Gastrocnemius medialis (tissue), 4 donors: ENCODE measurements at regions not wholly inside any gene's neighbourhood (a gene's known extent, or its start where the extent isn't known, plus 50 kb on each side); places are given as distances from the start of the nearest gene placed in this dataset.

Experiments used
- ATAC-seq, 2 donors: fragments of 150-250 bp; one replicate each; pipeline ENCODE4 v1.9.1; 2016
- DNase-seq, 2 donors: peaks; one replicate each; pipeline ENCODE4 v3.0.0-alpha.2; 2019
- H3K27ac ChIP-seq, 4 donors: fragments of 200-600 bp; sonication (generic); 1 replicate in 1 of 4; 2 replicates in 3 of 4; pipeline ENCODE4 v1.5.1; 2016 to 2018; ENCODE audit warnings: mild to moderate bottlenecking in 2 of 4, moderate library complexity in 1 of 4
- H3K27me3 ChIP-seq, 3 donors: fragments of 200-600 bp; sonication (generic) in 2 of 3; 1 replicate in 1 of 3; 2 replicates in 2 of 3; pipeline versions ENCODE4 v1.5.1 to v1.6.0; 2016 to 2019; ENCODE audit warnings: mild to moderate bottlenecking in 1 of 3, moderate library complexity in 1 of 3
- H3K36me3 ChIP-seq, 2 donors: fragments of 200-600 bp; sonication (generic) in 1 of 2; one replicate each; pipeline ENCODE4 v1.5.1; 2017 to 2018
- H3K4me1 ChIP-seq, 2 donors: fragments of 200-600 bp; sonication (generic) in 1 of 2; one replicate each; pipeline ENCODE4 v1.5.1; 2016 to 2017; ENCODE audit warnings: mild to moderate bottlenecking in 2 of 2
- H3K4me3 ChIP-seq, 4 donors: fragments of 200-600 bp; sonication (generic) in 3 of 4; 1 replicate in 1 of 4; 2 replicates in 3 of 4; pipeline ENCODE4 v1.5.1; 2016 to 2019; ENCODE audit warnings: mild to moderate bottlenecking in 2 of 4
- H3K9me3 ChIP-seq, 3 donors: fragments of 200-600 bp; sonication (generic) in 2 of 3; 1 replicate in 1 of 3; 2 replicates in 2 of 3; pipeline ENCODE4 v1.5.1; 2016 to 2019
- CTCF ChIP-seq, 5 experiments: fragments of 450-650 bp in 3 of 5; fragments of 200-600 bp in 2 of 5; sonication (generic) in 2 of 5; IDR thresholded peaks in 4 of 5; conservative IDR thresholded peaks in 1 of 5; 1 replicate in 4 of 5; 2 replicates in 1 of 5; pipeline ENCODE4 v1.5.1; 2016 to 2019; ENCODE audit warnings: antibody characterized with exemption in 5 of 5, mild to moderate bottlenecking in 3 of 5, moderate library complexity in 3 of 5
- POLR2A ChIP-seq, 2 donors: fragments of 450-650 bp; IDR thresholded peaks; one replicate each; pipeline ENCODE4 v1.6.1; 2017; ENCODE audit warnings: antibody characterized with exemption in 2 of 2, mild to moderate bottlenecking in 2 of 2, moderate library complexity in 2 of 2
- in situ Hi-C, 4 donors: fragments of 200-750 bp; cut with MboI; loops; one replicate each; pipeline versions ENCODE4 v1.15.0 to v1.8.0; 2017; ENCODE audit warnings: low sequenced_read_pairs in 4 of 4
- intact Hi-C: fragments of 100-400 bp; cut with DNase I; formaldehyde crosslinking; loops from one replicate; pipeline ENCODE4 v1.15.1; 2023; ENCODE audit warnings: low total_unique reads

DNA sequence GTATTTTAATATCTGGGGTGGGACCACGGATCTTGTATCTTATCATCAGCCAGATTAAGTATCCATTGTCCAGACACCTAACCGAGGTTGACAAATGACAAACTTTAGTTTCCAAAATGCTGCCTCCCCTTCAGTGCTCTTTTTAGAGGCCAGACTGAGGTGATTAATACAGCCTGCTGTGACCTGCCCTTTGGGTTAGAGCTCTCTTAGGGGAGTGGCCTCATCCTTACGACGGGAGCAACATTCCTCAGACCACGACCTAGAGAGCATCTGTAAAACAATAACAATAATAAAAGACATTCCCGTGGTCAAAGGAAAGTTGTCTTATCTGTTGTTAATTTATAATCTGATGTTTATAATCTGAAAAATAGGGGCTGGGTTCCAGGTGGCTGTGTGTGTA, 405.3 kb downstream of the LPIN1 start:
- DNase-seq (no peak), ATAC-seq (no peak)
- no peak for TF ChIP-seq CTCF (IDR thresholded peaks at IDR 0.05 in 4 of 5, conservative IDR thresholded peaks at IDR 0.05 in 1 of 5)
- TF ChIP-seq POLR2A (IDR thresholded peaks at IDR 0.05): no peak
- in situ Hi-C loops (no loop called here), intact Hi-C loops (no loop called here)
- Histone ChIP-seq H3K4me1 (no peaks in the 10 kb centered on the region), H3K27me3 (no peaks in the 10 kb centered on the region), H3K36me3 (no peaks in the 10 kb centered on the region), H3K9me3 (no peaks in the 10 kb centered on the region), H3K27ac (no peak overlapping the region), H3K4me3 (no peak overlapping the region)

GRCh38 chr2:12152888-12153287, 406.5 kb downstream of the LPIN1 start:
- DNase-seq: no peak
- H3K9me3 ChIP-seq: no peaks in the 10 kb centered on the region
- H3K27me3 ChIP-seq: no peaks in the 10 kb centered on the region
- H3K4me1 ChIP-seq: no peaks in the 10 kb centered on the region
- H3K36me3 ChIP-seq: no peaks in the 10 kb centered on the region
- no peak overlapping the region for H3K4me3 ChIP-seq
- no peak overlapping the region for H3K27ac ChIP-seq
- TF ChIP-seq POLR2A (IDR thresholded peaks at IDR 0.05): no peak
- in situ Hi-C loops (no loop called here), intact Hi-C loops (no loop called here)
- ATAC-seq: no peak

DNA sequence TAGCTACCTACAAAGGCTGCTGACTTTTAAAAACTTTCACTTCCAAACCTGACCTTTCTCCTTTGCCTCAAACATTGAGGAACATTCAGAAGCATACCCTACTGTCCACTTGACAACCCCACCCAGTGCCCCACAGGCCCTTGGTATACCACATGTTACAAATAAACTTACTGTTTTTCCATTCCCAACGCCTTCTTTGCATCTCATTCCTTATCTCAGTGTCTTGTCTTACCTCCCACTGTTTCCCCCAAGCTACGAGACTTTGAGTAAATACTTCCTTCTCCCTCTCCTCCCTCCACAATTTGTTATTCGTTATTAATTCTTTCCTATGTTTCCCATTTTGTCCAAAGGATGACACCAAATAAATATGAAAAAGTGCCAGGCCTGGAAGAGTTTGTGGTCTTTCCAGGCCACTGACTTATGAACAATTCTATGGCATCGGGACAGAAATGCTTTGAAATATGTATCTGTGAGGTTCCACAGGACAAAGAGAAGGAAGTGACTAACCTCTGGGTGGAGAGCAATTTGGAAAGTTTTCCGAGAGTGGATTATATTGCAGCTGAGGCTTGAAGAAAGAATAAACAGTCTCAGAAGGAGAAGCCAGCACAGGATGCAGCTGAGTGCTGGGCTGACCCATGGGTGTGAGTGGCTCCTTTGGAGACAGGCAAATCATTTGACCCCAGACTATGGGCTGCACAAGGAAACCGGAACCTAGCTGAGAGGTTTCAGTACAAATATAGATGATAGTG, 409.0 kb downstream of the LPIN1 start:
- TF ChIP-seq CTCF (IDR thresholded peaks at IDR 0.05 in 4 of 5, conservative IDR thresholded peaks at IDR 0.05 in 1 of 5) (no peak), POLR2A (IDR thresholded peaks at IDR 0.05) (no peak)
- Histone ChIP-seq H3K4me1 (no peaks in the 10 kb centered on the region), H3K9me3 (no peaks in the 10 kb centered on the region), H3K36me3 (no peaks in the 10 kb centered on the region), H3K27ac (peak overlapping the region in 1 of 4 donors; percentile 8), H3K27me3 (no peaks in the 10 kb centered on the region), H3K4me3 (no peak overlapping the region)
- DNase-seq (peak; percentile 27 to 34), ATAC-seq (peak; percentile 79 to 82)
- in situ Hi-C loops (no loop called here), intact Hi-C loops (no loop called here)

GRCh38 chr2:12156349-12156748, 409.9 kb downstream of the LPIN1 start:
- Histone ChIP-seq H3K4me1 (no peaks in the 10 kb centered on the region), H3K4me3 (no peak overlapping the region), H3K27ac (no peak overlapping the region), H3K9me3 (no peaks in the 10 kb centered on the region), H3K27me3 (no peaks in the 10 kb centered on the region), H3K36me3 (no peaks in the 10 kb centered on the region)
- TF ChIP-seq POLR2A (IDR thresholded peaks at IDR 0.05) (no peak), CTCF (IDR thresholded peaks at IDR 0.05 in 4 of 5, conservative IDR thresholded peaks at IDR 0.05 in 1 of 5) (no peak)
- DNase-seq (no peak), ATAC-seq (no peak)
- in situ Hi-C loops: no loop called here
- intact Hi-C loops: no loop called here

DNA sequence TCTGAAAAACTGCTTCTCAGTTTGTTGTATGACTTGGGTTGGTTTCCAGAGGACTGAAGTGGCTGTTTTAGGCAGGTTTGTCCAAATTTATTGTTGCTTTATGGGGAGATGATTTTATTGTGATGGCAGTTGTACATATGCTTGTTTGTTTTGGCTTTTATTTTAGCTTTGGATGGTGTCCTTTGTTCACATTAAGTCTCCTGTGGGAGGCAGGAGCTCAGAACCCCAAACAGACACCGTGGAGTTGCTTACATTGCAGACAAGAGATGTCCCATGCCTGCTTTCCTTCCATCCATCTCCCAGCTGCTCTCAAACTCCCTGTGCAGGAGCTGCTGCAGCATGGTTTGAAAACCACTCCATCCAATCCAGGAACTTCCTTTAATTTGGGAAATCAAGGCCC, 414.7 kb downstream of the LPIN1 start:
- in situ Hi-C loops (no loop called here), intact Hi-C loops (no loop called here)
- TF ChIP-seq POLR2A (IDR thresholded peaks at IDR 0.05) (no peak), CTCF (IDR thresholded peaks at IDR 0.05 in 4 of 5, conservative IDR thresholded peaks at IDR 0.05 in 1 of 5) (no peak)
- ATAC-seq: no peak
- no peaks in the 10 kb centered on the region for H3K4me1 ChIP-seq
- no peaks in the 10 kb centered on the region for H3K36me3 ChIP-seq
- H3K9me3 ChIP-seq: no peaks in the 10 kb centered on the region
- H3K27me3 ChIP-seq: no peaks in the 10 kb centered on the region
- no peak for DNase-seq
- no peak overlapping the region for H3K27ac ChIP-seq
- H3K4me3 ChIP-seq: no peak overlapping the region
